A172 (cell line): ENCODE measurements at regions not wholly inside any gene's neighbourhood (a gene's known extent, or its start where the extent isn't known, plus 50 kb on each side); places are given as distances from the start of the nearest gene placed in this dataset.

Experiments used
- DNase-seq: peaks from one replicate; pipeline ENCODE4 v3.0.0-alpha.2; 2015; ENCODE audit warnings: low spot score

GRCh38 chr1:96964761-96965160, 243.2 kb downstream of the PTBP2 start:
- no peak for DNase-seq

GRCh38 chr1:96966536-96967138, 245.1 kb downstream of the PTBP2 start:
- peak; percentile 72 for DNase-seq

DNA sequence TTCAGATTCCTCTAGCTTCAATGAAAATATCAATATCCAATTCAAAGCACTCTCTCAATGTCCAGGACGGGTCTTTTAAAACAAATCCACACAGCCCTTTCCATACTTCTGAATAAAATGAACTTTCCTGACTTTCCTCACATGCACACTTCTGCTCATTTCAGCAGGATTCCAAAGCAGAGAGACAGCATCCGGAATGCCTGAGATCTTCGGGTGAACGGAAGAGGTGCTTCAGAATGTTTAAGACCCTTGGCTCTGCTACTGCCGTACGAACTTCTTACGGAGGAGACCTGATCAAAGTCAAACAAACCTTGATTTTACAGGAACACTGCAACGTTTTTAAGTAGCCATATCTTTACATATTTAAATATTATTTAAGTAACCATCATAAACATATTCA, 245.7 kb downstream of the PTBP2 start:
- no peak for DNase-seq

DNA sequence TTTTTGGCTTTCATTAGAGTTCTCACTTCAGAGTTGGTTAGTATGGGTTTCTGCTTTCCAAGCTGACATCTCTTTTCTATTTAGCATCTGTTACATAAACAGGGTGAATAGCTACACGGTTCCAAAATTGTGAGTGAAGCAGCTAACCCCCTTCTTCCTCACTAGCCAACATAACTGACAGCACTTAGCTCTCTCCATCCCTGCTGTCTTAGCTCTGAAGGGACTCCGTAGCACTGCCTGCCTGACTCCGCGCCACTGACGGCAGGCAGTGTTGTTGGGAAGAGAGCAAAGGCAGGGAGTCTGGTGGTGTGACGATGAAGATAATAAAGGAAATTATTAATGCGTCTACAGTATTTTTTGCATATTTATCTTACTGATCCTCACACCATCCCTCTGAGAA, 247.0 kb downstream of the PTBP2 start:
- no peak for DNase-seq

- DNase-seq: no peak
Measured at GRCh38 chr1:96968983-96969382, 247.4 kb downstream of the PTBP2 start.

- DNase-seq: no peak
Measured at GRCh38 chr1:96969656-96970163, 248.1 kb downstream of the PTBP2 start.

DNA sequence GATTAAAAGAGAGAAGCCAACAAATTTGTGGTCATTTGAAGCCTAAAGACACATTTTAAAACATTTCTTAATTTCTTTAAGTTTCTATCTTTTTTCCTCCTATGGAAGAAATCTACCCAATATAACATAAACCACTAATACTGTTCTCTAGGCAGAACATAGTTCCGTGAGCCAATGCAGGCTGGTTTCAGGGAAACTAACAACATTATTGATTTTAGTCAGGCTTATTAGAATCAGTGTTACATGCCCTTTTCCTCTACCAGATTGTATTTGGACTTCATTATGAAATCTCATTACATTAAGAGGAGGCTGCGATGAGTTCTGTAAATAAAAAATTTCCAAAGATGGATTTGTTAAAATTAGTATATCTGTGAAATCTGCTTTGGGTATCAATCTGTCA, 249.9 kb downstream of the PTBP2 start:
- DNase-seq: no peak

GRCh38 chr1:96971849-96972602, 250.4 kb downstream of the PTBP2 start:
- no peak for DNase-seq

DNA sequence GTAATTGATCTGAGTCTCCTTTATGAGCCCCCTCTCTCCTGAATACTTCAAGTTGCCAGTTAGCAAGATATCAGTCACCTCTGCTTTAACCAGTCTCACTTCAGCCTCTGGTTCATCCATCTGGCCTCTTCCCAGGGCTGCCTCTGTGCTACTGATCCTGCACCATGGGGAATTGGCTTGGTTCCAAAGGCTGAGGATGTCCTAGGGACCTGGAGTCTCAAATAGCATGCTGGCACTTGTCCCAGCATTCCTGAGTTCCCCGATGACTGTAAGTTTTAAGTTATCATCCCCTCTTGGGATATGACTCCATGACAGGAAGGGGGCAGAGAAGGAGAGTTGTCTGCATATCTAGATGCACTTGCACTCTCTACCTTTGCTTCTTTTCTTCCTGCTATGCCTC, 252.0 kb downstream of the PTBP2 start:
- no peak for DNase-seq

GRCh38 chr1:96978444-96978843, 256.9 kb downstream of the PTBP2 start:
- no peak for DNase-seq

DNA sequence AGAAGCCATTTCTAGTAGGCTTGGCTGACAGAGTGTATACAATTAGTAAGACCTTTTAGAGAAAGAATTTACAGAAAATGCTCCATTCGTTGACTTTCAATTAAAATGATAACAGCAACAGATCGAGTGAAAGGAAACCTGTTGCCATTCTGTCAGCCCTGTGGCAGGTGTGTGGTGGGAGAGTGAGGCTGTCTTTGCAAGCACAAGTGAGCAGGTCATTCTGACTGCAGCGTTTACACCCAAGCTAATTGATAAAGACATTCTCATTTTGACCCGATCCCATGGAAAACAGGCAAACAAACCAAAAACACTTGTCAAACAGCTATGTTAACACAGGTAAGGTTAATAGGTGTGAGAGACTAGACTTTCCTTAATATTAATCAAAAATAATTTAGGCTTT, 257.3 kb downstream of the PTBP2 start:
- no peak for DNase-seq

DNA sequence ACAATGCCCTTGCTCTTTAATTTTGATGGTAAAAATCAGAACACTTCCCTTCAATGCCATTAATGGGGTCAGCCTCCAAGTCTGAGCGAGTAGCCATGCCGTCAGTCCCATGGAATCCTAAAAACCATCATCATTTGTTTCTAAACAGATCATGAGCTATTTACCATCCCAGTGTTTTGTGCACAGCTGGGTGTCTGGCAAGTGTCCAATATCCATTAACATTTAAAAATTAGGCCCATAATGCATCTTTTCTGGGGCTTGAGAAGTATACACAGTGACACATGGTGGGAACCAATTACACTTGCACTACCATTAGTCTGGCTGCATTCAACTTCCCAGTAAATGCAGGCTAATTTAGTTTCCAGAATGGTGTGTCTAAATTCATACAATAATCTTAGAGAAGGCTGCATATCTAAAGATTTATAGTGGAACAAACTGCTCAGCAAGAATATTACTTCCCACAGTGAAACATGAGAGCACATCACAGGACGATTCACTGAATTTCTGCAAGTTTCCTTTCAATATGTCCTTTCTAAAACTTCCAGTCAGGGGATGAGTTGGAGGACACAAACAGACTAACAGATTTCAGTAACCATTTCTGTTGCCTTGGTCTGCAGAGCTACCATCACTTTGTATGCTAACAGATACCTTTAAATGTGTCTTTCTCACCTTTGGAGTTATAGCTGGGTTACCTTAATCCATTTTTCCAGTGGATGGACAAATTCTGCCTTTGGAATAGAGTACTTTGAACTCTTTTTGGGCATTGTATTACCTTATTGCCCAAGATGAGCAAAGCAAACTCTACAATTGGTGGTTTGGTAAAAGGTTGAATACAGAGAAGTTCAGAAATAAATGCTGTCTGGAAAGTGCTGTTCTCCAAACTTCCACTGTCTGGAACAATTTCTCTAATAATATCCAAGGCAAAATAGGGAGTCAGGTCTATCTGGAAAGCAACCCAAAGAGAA, 258.0 kb downstream of the PTBP2 start:
- DNase-seq: no peak

DNA sequence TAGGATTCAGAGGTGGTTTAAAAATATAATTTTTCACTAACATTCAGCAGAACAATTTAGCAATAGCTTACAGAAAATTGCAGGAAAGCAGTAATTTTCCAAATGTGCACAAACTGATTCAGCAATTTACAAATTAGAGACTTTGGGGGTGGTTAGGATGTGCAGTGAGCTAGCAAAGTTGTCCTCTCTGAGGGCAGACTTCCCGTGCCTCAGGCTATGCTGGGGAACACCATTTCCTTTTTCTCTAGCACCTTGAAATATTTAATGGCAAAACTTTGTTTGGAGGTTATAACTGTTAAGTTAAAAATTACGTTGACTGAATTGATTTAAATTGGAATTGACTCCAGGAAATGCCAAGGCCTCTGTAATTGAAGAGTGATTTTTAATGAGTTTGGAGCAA, 258.9 kb downstream of the PTBP2 start:
- no peak for DNase-seq

DNA sequence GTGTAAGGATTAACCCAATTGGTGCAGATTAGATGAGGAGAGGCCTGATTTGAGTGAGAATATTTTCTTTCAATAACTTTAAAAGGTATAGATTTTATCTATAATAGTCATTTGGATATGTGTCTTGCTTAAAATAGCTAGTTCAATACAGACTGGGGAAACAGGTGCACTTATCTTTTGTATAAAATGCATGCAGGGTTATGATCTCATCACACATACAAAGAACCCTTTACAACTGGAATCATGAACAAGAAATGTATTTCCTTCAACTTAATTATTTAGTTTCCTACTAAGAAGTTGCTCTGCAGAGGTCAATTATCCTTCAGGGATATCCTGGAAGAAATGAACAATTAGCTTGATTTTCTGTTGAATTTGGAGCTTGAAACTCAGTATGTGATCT, 259.6 kb downstream of the PTBP2 start:
- no peak for DNase-seq

GRCh38 chr1:96982118-96982517, 260.5 kb downstream of the PTBP2 start:
- DNase-seq: no peak

GRCh38 chr1:96983866-96984265, 262.3 kb downstream of the PTBP2 start:
- no peak for DNase-seq

DNA sequence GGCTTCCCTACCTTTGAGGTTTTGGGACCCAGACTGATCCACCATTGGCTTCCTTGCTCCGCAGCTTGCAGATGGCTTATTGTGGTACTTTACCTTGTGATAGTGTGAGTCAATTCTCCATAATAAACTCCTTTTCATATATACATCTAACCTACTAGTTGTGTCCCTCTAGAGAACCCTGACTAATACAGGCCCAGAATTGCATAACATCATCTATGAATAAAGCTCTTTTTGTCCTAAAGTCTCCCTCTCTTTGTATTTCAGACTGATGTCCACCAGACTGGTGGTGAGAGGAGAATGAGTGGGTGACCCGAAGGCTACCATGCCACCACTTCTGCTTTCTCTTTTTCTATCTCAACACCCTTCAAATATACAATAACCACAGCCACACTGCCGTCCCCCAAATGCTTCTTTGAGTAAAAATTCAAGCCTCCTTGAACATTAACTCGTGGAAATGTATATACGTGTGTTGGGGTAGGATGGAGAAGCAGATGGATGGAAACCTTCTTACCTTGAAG, 265.7 kb downstream of the PTBP2 start:
- no peak for DNase-seq

GRCh38 chr1:96989302-96989701, 267.7 kb downstream of the PTBP2 start:
- no peak for DNase-seq

DNA sequence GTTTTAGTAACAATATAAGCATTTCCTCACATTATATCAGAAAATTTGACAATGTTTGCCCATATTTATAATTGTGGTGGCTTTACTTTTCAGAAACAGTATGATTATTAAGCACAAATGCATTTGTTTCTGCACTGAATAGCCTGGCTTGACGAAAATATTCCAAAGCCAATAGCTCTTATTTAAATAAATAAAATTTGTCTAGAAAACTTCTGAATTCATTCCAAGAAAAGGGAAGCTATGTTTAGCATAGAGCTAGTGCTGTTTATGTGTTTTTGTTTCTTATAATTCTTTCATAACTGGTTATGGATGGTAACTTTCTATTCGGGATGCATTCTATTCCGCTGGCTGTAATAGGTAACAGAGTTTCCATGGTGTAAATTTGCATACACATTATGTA, 268.6 kb downstream of the PTBP2 start:
- no peak for DNase-seq

DNA sequence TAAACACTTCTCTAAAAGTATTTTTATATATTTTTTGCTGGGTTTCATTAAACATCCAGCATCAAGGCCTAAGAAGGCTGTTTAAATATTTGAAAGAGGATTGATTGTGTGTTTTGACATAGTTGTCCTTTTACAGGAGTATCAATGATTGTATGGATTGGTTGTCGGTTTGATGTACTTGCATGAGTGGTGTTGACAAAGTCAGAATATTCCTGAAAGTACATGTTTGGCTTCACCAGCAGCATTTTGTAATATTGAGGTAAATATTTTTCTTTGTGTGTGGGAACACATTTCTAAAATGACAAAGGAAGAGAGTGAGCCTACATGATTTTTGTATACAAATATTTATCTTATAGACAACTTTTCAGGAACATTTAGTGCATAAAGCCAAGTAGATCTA, 269.7 kb downstream of the PTBP2 start:
- no peak for DNase-seq

- DNase-seq: no peak
Measured at GRCh38 chr1:96992871-96993270, 271.3 kb downstream of the PTBP2 start.

DNA sequence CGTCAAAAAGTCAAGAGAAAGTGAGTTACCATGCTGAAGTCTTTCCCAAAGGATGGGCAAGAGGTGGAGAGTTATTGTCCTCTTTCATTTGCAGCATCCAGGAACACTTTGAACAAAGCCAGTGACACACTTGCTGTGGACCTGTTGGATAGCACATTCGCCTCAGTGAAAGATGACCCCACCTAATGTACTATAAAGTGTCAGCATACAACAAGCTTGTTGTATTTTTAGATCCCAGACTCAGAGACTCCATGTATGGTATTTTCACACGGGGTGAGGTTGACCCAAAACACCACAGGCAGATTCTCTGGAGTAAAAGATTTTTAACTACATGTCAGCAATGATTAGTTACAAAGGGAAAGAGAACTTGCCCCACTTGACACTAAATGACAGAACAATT, 273.8 kb downstream of the PTBP2 start:
- no peak for DNase-seq
